Rectal smooth muscle tissue (tissue), 1 donor: ENCODE measurements at regions not wholly inside any gene's neighbourhood (a gene's known extent, or its start where the extent isn't known, plus 50 kb on each side); places are given as distances from the start of the nearest gene placed in this dataset.

Source experiments
- H3K27ac ChIP-seq: one replicate; pipeline ENCODE4 v1.7.0; 2013; ENCODE audit warnings: low read depth, low read length, inconsistent platforms
- H3K27me3 ChIP-seq: one replicate; pipeline ENCODE4 v1.7.0; 2013; ENCODE audit warnings: low read length; ENCODE audit not compliant: control insufficient read depth, insufficient read depth
- H3K36me3 ChIP-seq: one replicate; pipeline ENCODE4 v1.7.0; 2013; ENCODE audit warnings: low read length; ENCODE audit not compliant: control insufficient read depth, insufficient read depth
- H3K4me1 ChIP-seq: one replicate; pipeline ENCODE4 v1.7.0; 2013; ENCODE audit warnings: low read length; ENCODE audit not compliant: control insufficient read depth, insufficient read depth
- H3K4me3 ChIP-seq: one replicate; pipeline ENCODE4 v1.7.0; 2013; ENCODE audit warnings: low read length
- H3K9ac ChIP-seq: one replicate; pipeline ENCODE4 v1.7.0; 2013; ENCODE audit warnings: low read length

- H3K27me3 ChIP-seq = no peaks in the 10 kb centered on the region
- H3K27ac ChIP-seq = no peak overlapping the region
- H3K36me3 ChIP-seq = no peaks in the 10 kb centered on the region
- H3K4me3 ChIP-seq = no peak overlapping the region
- peaks cover 7% of the 10 kb centered on the region for H3K4me1 ChIP-seq
- H3K9ac ChIP-seq = no peak overlapping the region
Observed at GRCh38 chr15:62549345-62549970, 384.4 kb upstream of the C2CD4B start.

GRCh38 chr15:62550106-62550505, 385.0 kb upstream of the C2CD4B start:
- Histone ChIP-seq H3K27me3 (no peaks in the 10 kb centered on the region), H3K36me3 (no peaks in the 10 kb centered on the region), H3K27ac (no peak overlapping the region), H3K4me1 (peaks cover 7% of the 10 kb centered on the region), H3K9ac (no peak overlapping the region), H3K4me3 (no peak overlapping the region)

DNA sequence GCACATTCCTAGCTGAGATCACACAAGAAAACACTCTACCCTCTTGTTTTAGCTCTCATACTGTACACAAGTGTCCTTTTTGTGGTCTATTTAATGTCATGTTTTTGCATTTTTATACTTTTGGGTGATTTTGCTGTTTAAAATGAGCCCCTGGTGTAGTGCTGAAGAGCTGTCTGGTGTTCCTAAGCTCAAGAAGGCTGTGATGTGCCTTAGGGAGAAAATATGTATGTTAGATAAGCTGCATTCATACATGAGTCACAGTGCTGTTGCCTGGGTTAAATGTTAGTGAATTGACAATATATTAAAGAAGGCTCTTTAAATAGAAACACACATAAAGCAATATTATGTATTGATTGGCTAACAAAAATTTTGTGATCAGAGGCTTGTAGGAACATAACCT, 387.4 kb upstream of the C2CD4B start:
- Histone ChIP-seq H3K36me3 (no peaks in the 10 kb centered on the region), H3K4me3 (no peak overlapping the region), H3K4me1 (no peaks in the 10 kb centered on the region), H3K27ac (no peak overlapping the region), H3K9ac (no peak overlapping the region), H3K27me3 (no peaks in the 10 kb centered on the region)

DNA sequence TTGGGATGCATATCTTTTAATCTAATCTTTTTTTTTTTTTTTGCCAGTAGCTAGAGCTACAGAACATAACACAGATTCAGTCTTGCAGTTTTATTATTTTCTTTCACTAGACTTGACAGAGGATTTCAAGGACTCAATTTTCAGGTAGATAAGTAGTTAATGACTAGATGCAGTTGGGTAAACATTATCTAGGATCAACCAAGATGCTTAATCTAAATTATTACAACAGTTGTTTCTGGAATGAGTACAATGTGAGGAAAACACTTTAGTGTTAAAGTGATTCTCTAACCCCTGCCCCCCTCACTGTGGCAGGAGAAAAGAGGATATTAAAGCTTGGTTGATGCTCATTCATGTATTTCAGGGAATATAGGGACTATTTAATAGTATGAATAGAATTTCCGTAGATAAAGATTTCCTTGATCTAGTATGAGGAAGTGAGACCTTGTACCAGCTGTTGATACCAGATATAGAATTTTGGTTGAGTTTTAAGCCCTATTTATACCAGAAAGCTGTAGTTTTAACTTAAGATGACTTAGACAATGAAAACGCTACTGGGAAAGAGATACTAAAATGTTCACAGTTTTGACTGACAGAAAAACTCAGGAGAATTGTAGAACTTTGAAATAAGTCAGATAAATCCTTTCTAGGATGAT, 389.0 kb upstream of the C2CD4B start:
- H3K27ac ChIP-seq = no peak overlapping the region
- no peak overlapping the region for H3K9ac ChIP-seq
- H3K4me3 ChIP-seq = no peak overlapping the region

DNA sequence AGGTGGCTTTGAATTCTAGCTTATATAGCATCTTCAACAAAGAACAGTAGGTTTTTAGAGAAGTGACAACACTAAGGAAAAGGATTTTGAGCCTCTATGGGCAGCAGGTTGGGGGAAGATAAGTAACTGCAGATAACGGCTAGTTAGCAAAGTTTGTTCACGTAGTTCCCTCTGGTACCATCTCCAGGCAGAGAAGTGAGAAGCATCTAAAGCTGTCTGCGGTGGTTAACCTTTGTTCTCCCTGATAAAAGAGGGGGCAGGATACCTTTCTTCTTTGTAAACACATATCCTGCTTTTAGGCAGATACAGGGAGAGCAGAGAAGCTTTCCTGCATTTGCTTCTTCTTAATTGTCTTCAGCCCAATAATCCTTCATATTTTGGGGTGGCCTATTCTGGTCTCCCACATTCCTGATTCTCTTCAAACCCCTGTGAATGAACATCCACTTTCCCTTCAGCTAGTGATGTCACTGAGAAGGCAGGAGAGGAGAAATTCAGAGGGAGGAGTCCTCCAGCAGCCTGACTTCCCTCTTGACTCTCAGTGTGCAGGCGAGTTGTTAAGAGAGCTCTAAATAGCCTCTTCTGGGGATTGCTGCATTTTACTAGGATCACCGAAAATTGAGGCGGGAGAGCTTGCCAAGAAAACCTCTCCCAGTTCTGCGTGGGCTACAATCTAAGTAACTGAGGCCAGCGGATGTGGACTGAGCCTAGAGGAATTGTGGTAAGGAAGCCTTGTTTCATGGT, 393.7 kb upstream of the C2CD4B start:
- Histone ChIP-seq H3K4me3 (no peak overlapping the region), H3K9ac (no peak overlapping the region), H3K36me3 (no peaks in the 10 kb centered on the region), H3K27ac (no peak overlapping the region), H3K4me1 (no peaks in the 10 kb centered on the region), H3K27me3 (no peaks in the 10 kb centered on the region)

More for the DNA sequence above, 389.0 kb upstream of the C2CD4B start:
- Histone ChIP-seq H3K27me3 (no peaks in the 10 kb centered on the region), H3K4me1 (no peaks in the 10 kb centered on the region), H3K36me3 (no peaks in the 10 kb centered on the region)

GRCh38 chr15:62559381-62559733, 394.3 kb upstream of the C2CD4B start:
- Histone ChIP-seq H3K9ac (no peak overlapping the region), H3K4me1 (no peaks in the 10 kb centered on the region), H3K4me3 (no peak overlapping the region), H3K27me3 (no peaks in the 10 kb centered on the region), H3K27ac (no peak overlapping the region), H3K36me3 (no peaks in the 10 kb centered on the region)

GRCh38 chr15:62561059-62561519, 396.0 kb upstream of the C2CD4B start:
- H3K4me3 ChIP-seq = peak overlapping the region; percentile 50
- H3K36me3 ChIP-seq = no peaks in the 10 kb centered on the region
- no peaks in the 10 kb centered on the region for H3K4me1 ChIP-seq
- H3K9ac ChIP-seq = no peak overlapping the region
- no peak overlapping the region for H3K27ac ChIP-seq
- H3K27me3 ChIP-seq = no peaks in the 10 kb centered on the region

GRCh38 chr15:62561571-62561970, 396.5 kb upstream of the C2CD4B start:
- Histone ChIP-seq H3K4me1 (no peaks in the 10 kb centered on the region), H3K9ac (no peak overlapping the region), H3K27ac (no peak overlapping the region)

GRCh38 chr15:62564886-62565633, 400.0 kb upstream of the C2CD4B start:
- Histone ChIP-seq H3K27ac (no peak overlapping the region), H3K36me3 (no peaks in the 10 kb centered on the region), H3K4me3 (no peak overlapping the region), H3K27me3 (no peaks in the 10 kb centered on the region), H3K9ac (no peak overlapping the region), H3K4me1 (no peaks in the 10 kb centered on the region)

More at GRCh38 chr15:62561571-62561970, 396.5 kb upstream of the C2CD4B start:
- Histone ChIP-seq H3K4me3 (peak overlapping the region; percentile 50), H3K27me3 (no peaks in the 10 kb centered on the region), H3K36me3 (no peaks in the 10 kb centered on the region)

- Histone ChIP-seq H3K27me3 (no peaks in the 10 kb centered on the region), H3K4me1 (no peaks in the 10 kb centered on the region), H3K9ac (no peak overlapping the region), H3K4me3 (no peak overlapping the region), H3K27ac (no peak overlapping the region), H3K36me3 (no peaks in the 10 kb centered on the region)
Observed at GRCh38 chr15:62565634-62566026, 400.5 kb upstream of the C2CD4B start.

DNA sequence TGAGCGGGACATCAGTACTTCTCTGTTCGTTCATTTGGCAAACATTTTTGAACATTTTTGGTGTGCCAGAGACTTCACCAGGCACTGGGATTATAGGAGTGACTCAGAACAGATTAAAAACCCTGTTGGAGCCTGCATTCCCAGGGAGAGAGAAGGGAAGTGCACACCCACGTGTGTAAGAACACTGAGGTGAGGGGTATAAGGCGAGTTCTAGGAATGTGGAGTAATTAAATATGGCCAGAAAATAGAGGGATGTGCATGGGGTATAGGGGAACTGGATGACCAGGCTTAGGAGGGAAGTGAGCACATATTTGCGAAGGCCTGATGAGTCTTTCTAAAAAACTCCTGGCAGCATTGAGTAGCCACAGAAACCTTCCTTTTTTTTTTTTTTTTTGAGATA, 401.2 kb upstream of the C2CD4B start:
- no peak overlapping the region for H3K4me3 ChIP-seq
- H3K9ac ChIP-seq = no peak overlapping the region
- no peaks in the 10 kb centered on the region for H3K36me3 ChIP-seq
- H3K27ac ChIP-seq = no peak overlapping the region
- H3K27me3 ChIP-seq = no peaks in the 10 kb centered on the region
- H3K4me1 ChIP-seq = no peaks in the 10 kb centered on the region

DNA sequence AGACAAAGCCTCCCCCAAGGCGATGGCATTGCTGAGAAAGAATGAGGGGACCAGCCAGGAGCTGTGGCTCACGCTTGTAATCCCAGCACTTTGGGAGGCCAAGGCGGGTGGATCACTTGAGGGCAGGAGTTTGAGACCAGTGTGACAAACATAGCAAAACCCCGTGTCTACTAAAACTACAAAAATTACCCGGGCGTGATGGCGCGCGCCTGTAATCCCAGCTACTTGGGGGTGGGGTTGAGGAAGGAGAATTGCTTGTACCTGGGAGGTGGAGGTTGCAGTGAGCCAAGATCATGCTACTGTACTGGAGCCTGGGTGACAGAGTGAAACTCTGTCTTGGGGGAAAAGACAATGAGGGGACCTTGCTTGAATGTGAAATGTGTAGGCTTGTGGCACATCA, 402.4 kb upstream of the C2CD4B start:
- H3K4me3 ChIP-seq = no peak overlapping the region
- H3K36me3 ChIP-seq = no peaks in the 10 kb centered on the region
- H3K27ac ChIP-seq = no peak overlapping the region
- no peak overlapping the region for H3K9ac ChIP-seq
- H3K4me1 ChIP-seq = no peaks in the 10 kb centered on the region
- H3K27me3 ChIP-seq = no peaks in the 10 kb centered on the region
